ENCODE measurements at regions not wholly inside any gene's neighbourhood (a gene's known extent, or its start where the extent isn't known, plus 50 kb on each side); places are given as distances from the start of the nearest gene placed in this dataset.

DNA sequence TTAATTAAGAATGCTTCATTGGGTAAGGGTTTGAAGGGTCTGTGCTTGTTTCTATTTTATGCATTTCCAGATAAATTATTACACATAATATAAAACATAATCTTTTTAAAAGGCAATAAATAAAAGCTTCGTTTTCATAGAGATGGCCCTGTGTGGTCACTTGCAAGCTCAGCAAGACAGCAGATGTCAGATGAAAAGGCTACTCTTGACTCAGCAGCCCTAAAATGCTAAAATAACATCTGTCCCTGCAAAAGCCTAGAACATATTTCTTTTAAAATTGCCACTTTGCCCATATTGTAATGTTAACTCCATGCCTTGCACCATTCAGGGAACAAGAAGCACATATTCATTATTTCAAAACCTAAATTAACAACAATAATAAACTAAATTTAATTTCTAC, 349.4 kb downstream of the CNTN3 start:
- no peak for TF ChIP-seq EZH2 (IDR thresholded peaks at IDR 0.05; ENCODE audit: low read depth)
- TF ChIP-seq, protein P1, sequence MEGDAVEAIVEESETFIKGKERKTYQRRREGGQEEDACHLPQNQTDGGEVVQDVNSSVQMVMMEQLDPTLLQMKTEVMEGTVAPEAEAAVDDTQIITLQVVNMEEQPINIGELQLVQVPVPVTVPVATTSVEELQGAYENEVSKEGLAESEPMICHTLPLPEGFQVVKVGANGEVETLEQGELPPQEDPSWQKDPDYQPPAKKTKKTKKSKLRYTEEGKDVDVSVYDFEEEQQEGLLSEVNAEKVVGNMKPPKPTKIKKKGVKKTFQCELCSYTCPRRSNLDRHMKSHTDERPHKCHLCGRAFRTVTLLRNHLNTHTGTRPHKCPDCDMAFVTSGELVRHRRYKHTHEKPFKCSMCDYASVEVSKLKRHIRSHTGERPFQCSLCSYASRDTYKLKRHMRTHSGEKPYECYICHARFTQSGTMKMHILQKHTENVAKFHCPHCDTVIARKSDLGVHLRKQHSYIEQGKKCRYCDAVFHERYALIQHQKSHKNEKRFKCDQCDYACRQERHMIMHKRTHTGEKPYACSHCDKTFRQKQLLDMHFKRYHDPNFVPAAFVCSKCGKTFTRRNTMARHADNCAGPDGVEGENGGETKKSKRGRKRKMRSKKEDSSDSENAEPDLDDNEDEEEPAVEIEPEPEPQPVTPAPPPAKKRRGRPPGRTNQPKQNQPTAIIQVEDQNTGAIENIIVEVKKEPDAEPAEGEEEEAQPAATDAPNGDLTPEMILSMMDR (conservative IDR thresholded peaks at IDR 0.05): no peak

Data from PC-9 (cell line).